HEK293T (cell line): ENCODE measurements at regions not wholly inside any gene's neighbourhood (a gene's known extent, or its start where the extent isn't known, plus 50 kb on each side); places are given as distances from the start of the nearest gene placed in this dataset.

Source experiments
- ARNT ChIP-seq: fragments of 450-650 bp; IDR thresholded peaks from 2 replicates; pipeline ENCODE4 v1.6.1; 2017; ENCODE audit warnings: mild to moderate bottlenecking
- BHLHE40 ChIP-seq: fragments of 450-650 bp; IDR thresholded peaks from 2 replicates; pipeline ENCODE4 v1.6.1; 2016; ENCODE audit warnings: mild to moderate bottlenecking, moderate library complexity, borderline replicate concordance
- CTBP1 ChIP-seq: fragments of 450-650 bp; IDR thresholded peaks from 2 replicates; pipeline ENCODE4 v1.6.1; 2016; ENCODE audit warnings: borderline replicate concordance
- ELF4 ChIP-seq: fragments of 450-650 bp; IDR thresholded peaks from 2 replicates; pipeline ENCODE4 v1.6.1; 2017; ENCODE audit warnings: antibody characterized with exemption
- FOXK2 ChIP-seq: fragments of 450-650 bp; IDR thresholded peaks from 2 replicates; pipeline ENCODE4 v1.6.1; 2016; ENCODE audit warnings: mild to moderate bottlenecking
- FOXM1 ChIP-seq: fragments of 450-650 bp; IDR thresholded peaks from 2 replicates; pipeline ENCODE4 v1.6.1; 2017; ENCODE audit warnings: mild to moderate bottlenecking, borderline replicate concordance
- TARDBP ChIP-seq: fragments of 450-650 bp; IDR thresholded peaks from 2 replicates; pipeline ENCODE4 v1.6.1; 2016
- ZNF384 ChIP-seq: fragments of 450-650 bp; IDR thresholded peaks from 2 replicates; pipeline ENCODE4 v1.6.1; 2016

DNA sequence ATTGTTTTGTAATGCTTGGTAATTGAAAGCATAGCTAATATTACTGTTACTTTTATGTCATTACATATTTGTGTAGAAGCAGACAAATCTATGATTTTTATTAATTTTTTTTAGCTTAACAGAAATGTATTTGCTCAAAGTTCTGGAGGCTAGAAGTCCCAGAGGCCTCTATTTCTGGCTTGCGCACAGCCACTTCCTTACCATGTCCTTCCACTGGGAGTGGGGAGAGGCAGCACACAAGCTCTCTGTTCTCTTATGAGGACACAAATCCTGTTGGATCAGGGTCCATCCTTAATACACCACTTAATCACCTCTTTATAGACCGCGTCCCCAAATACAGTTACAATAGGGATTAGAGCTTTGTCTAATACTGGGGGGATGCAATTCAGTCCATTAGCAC lies 1061.4 kb downstream of the OTOL1 start:
- no peak for TF ChIP-seq BHLHE40
- TF ChIP-seq ELF4: no peak
- no peak for TF ChIP-seq ZNF384
- TF ChIP-seq FOXK2: no peak
- no peak for TF ChIP-seq FOXM1
- no peak for TF ChIP-seq TARDBP
- no peak for TF ChIP-seq CTBP1
- no peak for TF ChIP-seq ARNT
